CD4-positive, alpha-beta T cell treated with Interleukin-10 for 1 hour (primary cell): ENCODE measurements at regions not wholly inside any gene's neighbourhood (a gene's known extent, or its start where the extent isn't known, plus 50 kb on each side); places are given as distances from the start of the nearest gene placed in this dataset.

Experiments used
- DNase-seq: peaks from one replicate; pipeline ENCODE4 v3.0.0-alpha.2; 2020

- no peak for DNase-seq
Observed at GRCh38 chr6:105469946-105470345, 67.1 kb upstream of the PREP start.

- no peak for DNase-seq
Observed at GRCh38 chr6:105468850-105469249, 66.0 kb upstream of the PREP start.

- no peak for DNase-seq
Observed at GRCh38 chr6:105460860-105461259, 58.0 kb upstream of the PREP start.

GRCh38 chr6:105459864-105460263, 57.0 kb upstream of the PREP start:
- no peak for DNase-seq

DNA sequence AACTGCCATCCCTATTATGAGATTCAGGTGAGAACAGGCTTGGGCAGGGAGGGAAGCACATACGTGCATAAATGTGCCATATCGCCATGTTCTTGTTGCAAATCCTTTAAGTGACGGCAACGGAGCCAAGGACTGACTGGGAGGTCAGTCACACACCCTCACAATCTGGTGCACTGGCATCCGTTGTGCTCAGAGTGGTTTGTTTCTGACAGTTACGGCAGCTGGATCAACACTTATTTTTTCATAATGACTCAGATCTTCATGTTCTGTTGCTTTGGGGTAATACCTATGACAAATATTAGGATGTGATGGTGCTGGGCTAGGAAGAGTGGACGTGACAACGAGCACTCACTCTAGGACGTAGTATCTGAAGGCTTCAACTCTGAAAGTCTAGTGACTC, 56.2 kb upstream of the PREP start:
- DNase-seq, result peak; percentile 51

DNA sequence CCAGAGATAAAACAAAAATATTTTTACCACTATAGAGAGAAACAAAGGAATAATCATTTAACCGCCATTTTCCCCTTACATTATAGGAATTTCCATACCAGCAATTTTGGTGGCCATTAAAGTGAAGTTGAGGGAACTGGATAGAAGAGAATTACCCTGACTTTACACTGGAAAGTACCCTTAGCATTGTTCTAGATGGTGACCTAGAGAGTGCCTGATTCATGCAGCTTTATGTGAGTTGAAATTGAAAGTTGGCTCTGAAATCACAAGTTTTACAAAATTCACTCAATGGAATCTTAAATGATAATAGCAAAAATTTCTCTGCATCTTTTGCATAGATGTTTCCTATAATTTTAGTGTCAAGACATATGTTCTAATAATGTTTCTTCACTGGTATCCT, 55.7 kb upstream of the PREP start:
- no peak for DNase-seq

DNA sequence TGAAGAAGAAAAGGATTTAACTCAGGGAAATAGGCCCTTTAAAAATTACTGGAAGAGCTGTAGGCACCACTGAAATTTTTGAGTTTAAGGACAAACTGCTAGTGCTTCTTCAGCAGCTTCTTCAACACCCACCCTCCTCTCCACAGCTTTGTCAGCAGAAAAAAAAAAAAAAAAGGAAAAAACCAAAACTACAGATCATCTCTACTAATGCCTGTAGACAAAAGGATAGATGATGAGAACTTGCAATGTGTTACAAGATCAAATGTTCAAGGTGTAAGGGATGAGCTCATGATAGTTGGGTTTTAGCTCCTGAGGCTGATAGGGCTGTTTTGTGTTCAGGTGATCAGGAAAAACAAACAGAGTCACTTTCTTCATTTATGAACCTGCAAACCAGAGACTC, 55.2 kb upstream of the PREP start:
- DNase-seq, result no peak

GRCh38 chr6:105453968-105454367, 51.1 kb upstream of the PREP start:
- no peak for DNase-seq

- DNase-seq, result peak; percentile 73
Observed at GRCh38 chr6:105452924-105453756, 50.3 kb upstream of the PREP start.
